GM19438 (cell line): ENCODE measurements at regions not wholly inside any gene's neighbourhood (a gene's known extent, or its start where the extent isn't known, plus 50 kb on each side); places are given as distances from the start of the nearest gene placed in this dataset.
"Not testable (repeated sequence)": the region's sequence is repeated elsewhere in the genome, so short reads cannot be mapped to it uniquely, and the experiment has no call there.

Experiments
- ATAC-seq: cut with Tn5 transposase; IDR thresholded peaks from one replicate; pipeline ENCODE4 v1.9.1; 2021; ENCODE audit warnings: low read depth; ENCODE audit not compliant: unreplicated experiment

GRCh38 chr5:122599000-122599399, 175.9 kb upstream of the SNX2 start:
- ATAC-seq: no peak

- no peak for ATAC-seq
Observed at GRCh38 chr5:122600924-122601323, 174.0 kb upstream of the SNX2 start.

- no peak for ATAC-seq
Observed at GRCh38 chr5:122602700-122603099, 172.2 kb upstream of the SNX2 start.

DNA sequence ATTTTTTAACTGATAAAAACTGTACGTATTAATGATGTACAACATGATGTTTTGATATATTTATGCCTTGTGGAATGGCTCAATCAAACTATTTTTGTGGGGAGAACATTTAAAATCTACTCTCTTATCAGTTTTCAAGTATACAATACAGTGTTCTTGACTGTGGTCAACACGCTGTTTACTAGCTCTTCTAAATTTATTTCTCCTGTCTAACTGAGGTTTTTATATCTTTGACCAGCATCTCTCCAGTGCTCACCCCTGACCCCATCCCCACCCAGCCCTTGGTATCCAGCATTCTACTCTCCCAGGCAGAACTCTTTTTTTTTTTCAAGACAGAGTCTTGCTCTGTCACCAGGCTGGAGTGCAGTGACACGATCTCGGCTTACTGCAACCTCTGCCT, 169.6 kb upstream of the SNX2 start:
- ATAC-seq: no peak

- ATAC-seq: no peak
Observed at GRCh38 chr5:122607818-122608217, 167.1 kb upstream of the SNX2 start.

DNA sequence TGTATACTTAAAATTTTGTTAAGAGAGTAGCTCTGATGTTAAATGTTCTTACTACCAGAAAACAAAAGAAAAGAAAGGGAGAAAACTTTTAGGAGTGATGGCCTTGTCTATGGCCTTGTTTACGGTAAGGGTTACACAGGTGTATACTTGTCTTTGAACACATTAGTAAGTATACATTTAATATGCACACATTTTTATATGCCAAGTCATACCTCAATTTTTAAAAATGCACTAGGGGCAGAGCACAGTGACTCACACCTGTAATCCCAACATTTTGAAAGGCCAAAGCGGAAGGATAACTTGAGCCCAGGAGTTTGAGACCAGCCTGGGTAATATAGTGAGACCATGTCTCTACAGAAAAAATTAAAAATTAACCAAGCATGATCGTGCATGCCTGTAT, 166.7 kb upstream of the SNX2 start:
- no peak for ATAC-seq

GRCh38 chr5:122611406-122611805, 163.5 kb upstream of the SNX2 start:
- no peak for ATAC-seq

DNA sequence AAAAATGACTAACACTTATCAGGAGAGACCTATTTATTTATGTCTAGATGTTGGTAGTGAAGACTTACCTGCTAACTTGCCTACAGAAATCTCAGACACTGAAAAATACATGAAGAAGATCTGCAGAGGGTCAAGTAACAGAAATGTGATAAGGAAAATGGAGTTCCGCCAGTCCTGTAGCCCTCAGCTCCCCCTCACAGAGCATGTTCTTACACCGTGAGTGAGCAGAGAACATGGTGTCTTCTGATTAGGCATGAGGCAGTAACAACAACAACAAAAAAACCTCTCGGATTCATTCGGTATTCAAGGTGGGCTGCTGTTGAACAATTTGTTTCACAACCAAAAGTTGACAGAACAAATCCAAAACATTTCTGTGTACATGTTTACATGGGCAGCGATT, 162.0 kb upstream of the SNX2 start:
- no peak for ATAC-seq

GRCh38 chr5:122615146-122615545, 159.7 kb upstream of the SNX2 start:
- no peak for ATAC-seq

DNA sequence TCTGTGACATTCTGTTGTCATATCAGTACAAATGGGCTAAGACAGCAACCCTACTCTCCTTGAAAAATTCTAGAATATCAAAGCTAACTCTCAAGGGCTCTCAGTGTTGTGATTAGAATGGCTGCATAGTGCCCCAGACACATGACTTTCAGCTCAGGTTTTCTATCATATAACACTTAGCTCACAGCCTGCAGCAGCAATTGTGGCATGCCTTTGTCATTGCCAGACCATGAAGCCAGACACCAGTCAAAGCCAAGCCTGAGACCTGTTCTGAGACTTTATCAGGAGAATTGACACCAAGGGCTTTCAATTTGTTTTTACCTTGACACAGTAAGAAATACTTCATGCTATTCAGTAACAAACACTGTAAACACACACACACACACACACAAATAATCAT, 159.0 kb upstream of the SNX2 start:
- no peak for ATAC-seq

GRCh38 chr5:122618046-122618445, 156.8 kb upstream of the SNX2 start:
- not testable (repeated sequence) for ATAC-seq

GRCh38 chr5:122620768-122621167, 154.1 kb upstream of the SNX2 start:
- ATAC-seq: not testable (repeated sequence)

GRCh38 chr5:122628714-122629113, 146.2 kb upstream of the SNX2 start:
- ATAC-seq: not testable (repeated sequence)

DNA sequence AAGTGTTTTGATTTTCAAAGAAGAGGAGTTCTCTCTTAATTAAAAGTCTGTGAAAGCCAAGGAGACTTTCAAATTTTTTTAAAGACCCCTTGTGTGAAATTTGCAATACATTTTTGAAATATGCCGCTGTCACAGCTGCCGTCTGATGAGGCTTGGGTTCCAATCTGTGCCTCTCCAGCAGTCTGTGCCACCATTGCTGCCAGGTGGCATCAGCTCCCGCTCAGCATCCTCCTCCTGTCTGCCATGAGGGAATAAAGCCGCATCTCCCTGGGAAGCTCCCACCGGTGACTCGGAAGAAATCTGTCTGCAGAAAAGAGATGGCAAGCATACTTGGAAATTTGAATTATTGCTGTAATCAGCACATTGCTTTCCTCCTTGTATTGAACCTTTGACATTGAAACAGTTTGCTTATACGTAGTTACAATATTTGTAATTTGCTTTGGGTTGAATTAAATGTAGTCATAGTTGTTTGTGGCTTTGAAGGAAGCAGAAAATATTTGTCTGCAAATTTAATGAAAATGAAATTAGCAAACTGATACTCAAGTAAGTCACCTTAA, 145.7 kb upstream of the SNX2 start:
- ATAC-seq: no peak

- no peak for ATAC-seq
Observed at GRCh38 chr5:122638581-122638980, 136.3 kb upstream of the SNX2 start.

DNA sequence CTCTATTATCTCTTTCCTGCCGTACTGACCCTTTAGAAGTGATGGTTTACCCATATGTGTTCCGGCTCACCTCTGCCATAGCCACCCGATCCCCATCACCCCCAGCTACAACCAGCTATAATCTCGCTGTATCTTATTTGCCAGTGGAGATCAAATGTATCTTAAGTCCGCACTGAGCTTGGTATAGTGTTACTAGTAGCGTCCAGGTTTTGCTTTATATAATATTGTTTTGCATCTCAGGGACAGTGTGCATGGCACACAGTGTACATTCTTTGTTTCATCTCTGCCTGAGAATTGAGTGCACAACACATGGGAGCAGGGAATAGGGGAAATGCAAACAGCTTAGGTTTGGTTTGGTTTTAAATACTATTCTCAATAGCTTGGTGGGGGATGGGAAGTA, 135.8 kb upstream of the SNX2 start:
- no peak for ATAC-seq

- no peak for ATAC-seq
Observed at GRCh38 chr5:122639864-122640263, 135.0 kb upstream of the SNX2 start.

GRCh38 chr5:122649080-122649479, 125.8 kb upstream of the SNX2 start:
- no peak for ATAC-seq

DNA sequence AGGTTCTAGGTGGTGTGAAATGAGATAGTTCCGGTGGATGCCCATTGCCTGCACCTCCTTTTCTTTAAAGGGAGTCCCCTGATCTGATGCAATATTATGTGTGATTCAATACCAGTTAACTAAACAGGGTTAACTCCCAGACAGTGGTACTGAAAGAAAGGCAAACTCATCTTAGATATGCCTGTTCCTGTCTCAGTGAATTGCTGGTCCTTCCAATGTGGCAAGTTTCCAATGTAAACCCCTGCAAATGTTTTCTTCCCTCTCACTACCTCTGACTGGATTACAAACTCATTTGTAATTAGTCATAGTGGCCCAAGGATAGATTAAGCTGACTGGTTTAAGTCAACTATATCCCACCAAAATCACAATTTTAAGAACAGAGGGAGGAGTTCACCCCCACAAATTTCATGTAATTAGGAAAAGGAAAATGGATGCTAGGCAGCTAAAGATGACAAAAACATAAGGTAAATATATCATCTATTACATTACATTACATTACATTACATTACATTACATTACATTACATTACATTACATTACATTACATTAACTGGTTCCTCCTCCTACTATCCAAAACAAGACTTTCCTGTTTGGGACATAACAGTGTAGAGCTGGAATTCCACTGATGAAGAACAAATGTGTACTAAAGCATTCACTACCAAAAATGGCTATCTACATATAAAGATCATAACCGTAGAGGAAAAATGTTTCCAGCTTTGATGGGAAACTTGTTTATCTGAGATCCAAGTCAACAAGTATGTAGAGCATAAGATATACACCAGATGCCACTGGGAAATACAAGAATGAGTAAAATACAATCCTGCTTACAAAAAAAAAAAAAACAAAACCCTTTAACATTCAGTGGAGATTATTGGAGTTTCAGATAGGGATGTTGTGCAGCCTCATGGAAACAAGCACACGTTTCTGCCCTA, 121.5 kb upstream of the SNX2 start:
- no peak for ATAC-seq

DNA sequence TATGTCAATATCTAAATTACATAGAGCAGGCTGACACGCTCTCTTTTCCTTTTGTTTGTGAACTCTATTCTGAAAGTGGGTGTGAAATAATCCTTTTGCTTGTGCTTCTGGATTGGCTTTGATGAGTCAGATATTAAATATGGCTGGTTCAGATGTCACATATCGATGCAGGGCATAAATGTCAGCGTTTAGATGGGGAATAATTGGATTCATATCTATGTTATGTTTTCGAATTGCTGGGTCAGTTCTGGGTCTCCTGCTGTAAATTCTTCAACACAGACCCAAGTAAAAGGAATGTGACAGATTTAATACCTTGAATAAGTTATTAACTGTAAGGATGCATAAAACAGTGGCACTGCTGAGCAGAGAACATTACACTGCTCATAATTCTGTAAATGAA, 118.7 kb upstream of the SNX2 start:
- ATAC-seq: no peak

DNA sequence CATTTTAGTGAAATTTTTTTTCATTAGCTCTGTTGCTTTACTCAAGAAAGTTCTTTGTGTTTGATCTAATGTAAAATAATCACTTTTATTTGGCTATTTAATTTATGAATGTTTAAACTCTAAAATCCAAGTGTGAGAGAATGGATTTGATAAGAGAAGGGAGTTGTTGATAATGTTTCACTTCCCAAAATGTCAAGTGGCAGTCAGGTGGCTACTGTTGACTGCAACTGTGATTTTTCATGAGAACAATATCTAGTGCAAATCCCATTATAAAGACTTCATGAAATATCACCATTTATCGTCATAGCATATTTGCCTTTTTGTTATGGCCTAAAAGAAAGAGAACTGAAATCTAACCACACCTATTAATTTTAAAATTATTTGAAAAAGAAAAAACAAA, 118.3 kb upstream of the SNX2 start:
- ATAC-seq: no peak

DNA sequence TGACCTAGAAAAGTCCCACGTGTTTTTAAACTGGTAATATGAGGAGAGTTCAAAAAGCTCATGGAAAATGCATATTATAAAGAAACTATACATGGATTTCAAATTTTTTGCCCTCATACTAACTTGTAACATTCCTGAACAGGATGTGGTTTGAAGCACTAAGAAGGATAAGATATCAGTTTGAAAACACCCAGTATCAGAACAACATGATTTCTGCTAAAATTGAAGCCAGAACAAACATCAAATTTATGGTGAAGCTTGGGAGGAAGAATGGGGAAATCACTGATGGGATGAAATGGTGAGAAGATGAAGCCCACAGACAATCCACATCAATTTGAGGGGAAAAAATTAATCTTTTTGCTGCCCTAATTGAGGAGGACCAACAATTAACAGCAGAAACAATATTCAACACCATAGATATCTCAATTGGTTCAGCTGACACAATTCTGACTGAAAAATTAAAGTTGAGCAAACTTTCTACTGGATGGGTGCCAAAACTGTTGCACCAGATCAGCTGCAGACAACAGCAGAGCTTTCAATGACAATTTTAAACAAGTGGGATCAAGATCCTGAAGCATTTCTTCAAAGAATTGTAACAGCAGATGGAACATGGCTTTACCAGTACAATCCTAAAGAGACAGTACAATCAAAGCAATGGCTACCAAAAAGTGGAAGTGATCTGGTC, 113.2 kb upstream of the SNX2 start:
- ATAC-seq: no peak
